ENCODE measurements at regions not wholly inside any gene's neighbourhood (a gene's known extent, or its start where the extent isn't known, plus 50 kb on each side); places are given as distances from the start of the nearest gene placed in this dataset.
"Not testable (repeated sequence)": the region's sequence is repeated elsewhere in the genome, so short reads cannot be mapped to it uniquely, and the experiment has no call there.

GRCh38 chr16:15224651-15225050, 130.6 kb upstream of the RRN3 start:
- TF ChIP-seq, protein P1, sequence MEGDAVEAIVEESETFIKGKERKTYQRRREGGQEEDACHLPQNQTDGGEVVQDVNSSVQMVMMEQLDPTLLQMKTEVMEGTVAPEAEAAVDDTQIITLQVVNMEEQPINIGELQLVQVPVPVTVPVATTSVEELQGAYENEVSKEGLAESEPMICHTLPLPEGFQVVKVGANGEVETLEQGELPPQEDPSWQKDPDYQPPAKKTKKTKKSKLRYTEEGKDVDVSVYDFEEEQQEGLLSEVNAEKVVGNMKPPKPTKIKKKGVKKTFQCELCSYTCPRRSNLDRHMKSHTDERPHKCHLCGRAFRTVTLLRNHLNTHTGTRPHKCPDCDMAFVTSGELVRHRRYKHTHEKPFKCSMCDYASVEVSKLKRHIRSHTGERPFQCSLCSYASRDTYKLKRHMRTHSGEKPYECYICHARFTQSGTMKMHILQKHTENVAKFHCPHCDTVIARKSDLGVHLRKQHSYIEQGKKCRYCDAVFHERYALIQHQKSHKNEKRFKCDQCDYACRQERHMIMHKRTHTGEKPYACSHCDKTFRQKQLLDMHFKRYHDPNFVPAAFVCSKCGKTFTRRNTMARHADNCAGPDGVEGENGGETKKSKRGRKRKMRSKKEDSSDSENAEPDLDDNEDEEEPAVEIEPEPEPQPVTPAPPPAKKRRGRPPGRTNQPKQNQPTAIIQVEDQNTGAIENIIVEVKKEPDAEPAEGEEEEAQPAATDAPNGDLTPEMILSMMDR (IDR thresholded peaks at IDR 0.05; ENCODE audit: low read depth, low read length, missing input control) = not testable (repeated sequence)
- TF ChIP-seq REST (IDR thresholded peaks at IDR 0.05); JUND (IDR thresholded peaks at IDR 0.05); TAF1 (conservative IDR thresholded peaks at IDR 0.05); GABPA (IDR thresholded peaks at IDR 0.05 in 1 of 2, conservative IDR thresholded peaks at IDR 0.05 in 1 of 2); EGR1 (IDR thresholded peaks at IDR 0.05; ENCODE audit: low read depth in 2 of 2); YY1 (IDR thresholded peaks at IDR 0.05); FOXA1 (IDR thresholded peaks at IDR 0.05); RAD21 (IDR thresholded peaks at IDR 0.05); SP1 (IDR thresholded peaks at IDR 0.05): not testable (repeated sequence)
- TF ChIP-seq, protein P2, sequence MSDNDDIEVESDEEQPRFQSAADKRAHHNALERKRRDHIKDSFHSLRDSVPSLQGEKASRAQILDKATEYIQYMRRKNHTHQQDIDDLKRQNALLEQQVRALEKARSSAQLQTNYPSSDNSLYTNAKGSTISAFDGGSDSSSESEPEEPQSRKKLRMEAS (IDR thresholded peaks at IDR 0.05) = not testable (repeated sequence)

Measured in liver (tissue), 3 donors.